MM.1S (cell line): ENCODE measurements at regions not wholly inside any gene's neighbourhood (a gene's known extent, or its start where the extent isn't known, plus 50 kb on each side); places are given as distances from the start of the nearest gene placed in this dataset.

ENCODE experiments used
- DNase-seq: peaks from one replicate; pipeline ENCODE4 v3.0.0-alpha.2; 2015
- H2AFZ ChIP-seq: fragments of 300-600 bp; sonication (generic); 2 replicates; pipeline ENCODE4 v1.6.0; 2016; ENCODE audit warnings: antibody characterized with exemption, low read length
- H3F3A ChIP-seq: fragments of 300-600 bp; sonication (generic); 2 replicates; pipeline ENCODE4 v1.6.1; 2016; ENCODE audit warnings: mild to moderate bottlenecking, antibody characterized with exemption, low read length, moderate library complexity, mixed read lengths; ENCODE audit not compliant: insufficient read depth
- H3K27ac ChIP-seq: fragments of 300-600 bp; sonication (generic); 2 replicates; pipeline ENCODE4 v1.5.1; 2016; ENCODE audit warnings: mild to moderate bottlenecking, low read length
- H3K27me3 ChIP-seq: fragments of 300-600 bp; sonication (generic); replicated peaks from 2 replicates; pipeline ENCODE4 v1.6.0; 2016; ENCODE audit warnings: low read length; ENCODE audit not compliant: insufficient read depth
- H3K36me3 ChIP-seq: fragments of 300-600 bp; sonication (generic); replicated peaks from 2 replicates; pipeline ENCODE4 v1.6.1; 2016; ENCODE audit warnings: mild to moderate bottlenecking, low read length, mixed read lengths; ENCODE audit not compliant: insufficient read depth
- H3K4me1 ChIP-seq: fragments of 300-600 bp; sonication (generic); 2 replicates; pipeline ENCODE4 v1.6.1; 2016; ENCODE audit warnings: low read length, mixed read lengths
- H3K4me2 ChIP-seq: fragments of 300-600 bp; sonication (generic); 2 replicates; pipeline ENCODE4 v1.6.0; 2016; ENCODE audit warnings: low read depth, low read length
- H3K4me3 ChIP-seq: fragments of 300-600 bp; sonication (generic); 2 replicates; pipeline ENCODE4 v1.5.1; 2016; ENCODE audit warnings: low read length, mixed read lengths
- H3K79me2 ChIP-seq: fragments of 300-600 bp; sonication (generic); 2 replicates; pipeline ENCODE4 v1.6.1; 2016; ENCODE audit warnings: mixed run types, low read length, mixed read lengths
- H3K9ac ChIP-seq: fragments of 300-600 bp; sonication (generic); 2 replicates; pipeline ENCODE4 v1.6.1; 2016; ENCODE audit warnings: low read length, mixed read lengths
- H3K9me2 ChIP-seq: fragments of 300-600 bp; sonication (generic); replicated peaks from 2 replicates; pipeline ENCODE4 v1.6.1; 2016; ENCODE audit warnings: mild to moderate bottlenecking, low read length, mixed read lengths; ENCODE audit not compliant: insufficient read depth
- H3K9me3 ChIP-seq: fragments of 300-600 bp; sonication (generic); replicated peaks from 2 replicates; pipeline ENCODE4 v1.6.1; 2016; ENCODE audit warnings: mild to moderate bottlenecking, low read length, mixed read lengths; ENCODE audit not compliant: insufficient read depth
- H4K20me1 ChIP-seq: fragments of 300-600 bp; sonication (generic); 2 replicates; pipeline ENCODE4 v1.6.1; 2016; ENCODE audit warnings: mild to moderate bottlenecking, low read length, moderate library complexity, mixed read lengths; ENCODE audit not compliant: insufficient read depth
- CTCF ChIP-seq: fragments of 300-600 bp; sonication (generic); IDR thresholded peaks from 2 replicates; pipeline ENCODE4 v1.5.1; 2016; ENCODE audit warnings: antibody characterized with exemption, low read length, mixed read lengths
- EZH2 ChIP-seq: fragments of 300-600 bp; sonication (generic); optimal IDR thresholded peaks from 2 replicates; pipeline ENCODE3; 2017; ENCODE audit warnings: low read depth, mild to moderate bottlenecking, antibody characterized with exemption, low read length, mixed read lengths
- EZH2phosphoT487 ChIP-seq: fragments of 300-600 bp; sonication (generic); IDR thresholded peaks from 2 replicates; pipeline ENCODE4 v1.6.1; 2018; ENCODE audit warnings: antibody characterized with exemption, low read length

- Histone ChIP-seq H3K27ac (no peak overlapping the region), H3K4me2 (no peak overlapping the region), H2AFZ (no peak overlapping the region), H3K4me3 (no peak overlapping the region), H3K9me3 (no peaks in the 10 kb centered on the region), H3K4me1 (no peaks in the 10 kb centered on the region), H3F3A (no peaks in the 10 kb centered on the region), H3K79me2 (no peaks in the 10 kb centered on the region), H3K9ac (no peak overlapping the region), H3K36me3 (no peaks in the 10 kb centered on the region), H4K20me1 (no peaks in the 10 kb centered on the region), H3K27me3 (peaks cover 92% of the 10 kb centered on the region), H3K9me2 (no peaks in the 10 kb centered on the region)
- no peak for DNase-seq
- TF ChIP-seq CTCF (no peak), EZH2 (no peak), EZH2phosphoT487 (no peak)
These were observed 108.3 kb downstream of the CTTN start for GRCh38 chr11:70506658-70506970.

GRCh38 chr11:70506986-70507385 lies 108.7 kb downstream of the CTTN start:
- H3K9me3 ChIP-seq = no peaks in the 10 kb centered on the region
- no peak overlapping the region for H3K27ac ChIP-seq
- no peaks in the 10 kb centered on the region for H3K79me2 ChIP-seq
- no peak for TF ChIP-seq EZH2
- no peak for TF ChIP-seq EZH2phosphoT487
- TF ChIP-seq CTCF = no peak
- no peaks in the 10 kb centered on the region for H3K4me1 ChIP-seq
- no peak overlapping the region for H3K4me2 ChIP-seq
- peaks cover 92% of the 10 kb centered on the region for H3K27me3 ChIP-seq
- no peaks in the 10 kb centered on the region for H3K9me2 ChIP-seq
- H3K4me3 ChIP-seq = no peak overlapping the region
- H2AFZ ChIP-seq = no peak overlapping the region
- no peaks in the 10 kb centered on the region for H4K20me1 ChIP-seq
- no peaks in the 10 kb centered on the region for H3F3A ChIP-seq
- H3K9ac ChIP-seq = no peak overlapping the region
- H3K36me3 ChIP-seq = no peaks in the 10 kb centered on the region
- DNase-seq = no peak

- Histone ChIP-seq H3K4me3 (no peak overlapping the region), H3K9ac (no peak overlapping the region), H3K79me2 (no peaks in the 10 kb centered on the region), H3K27me3 (peaks cover 94% of the 10 kb centered on the region), H3F3A (no peaks in the 10 kb centered on the region), H3K27ac (no peak overlapping the region), H3K4me1 (no peaks in the 10 kb centered on the region), H3K9me2 (no peaks in the 10 kb centered on the region), H3K9me3 (no peaks in the 10 kb centered on the region), H2AFZ (no peak overlapping the region), H3K36me3 (no peaks in the 10 kb centered on the region), H3K4me2 (no peak overlapping the region), H4K20me1 (no peaks in the 10 kb centered on the region)
- TF ChIP-seq EZH2phosphoT487 (no peak), CTCF (no peak), EZH2 (no peak)
- no peak for DNase-seq
These were observed 109.3 kb downstream of the CTTN start for GRCh38 chr11:70507466-70508230.
